ENCODE measurements at regions not wholly inside any gene's neighbourhood (a gene's known extent, or its start where the extent isn't known, plus 50 kb on each side); places are given as distances from the start of the nearest gene placed in this dataset.

DNA sequence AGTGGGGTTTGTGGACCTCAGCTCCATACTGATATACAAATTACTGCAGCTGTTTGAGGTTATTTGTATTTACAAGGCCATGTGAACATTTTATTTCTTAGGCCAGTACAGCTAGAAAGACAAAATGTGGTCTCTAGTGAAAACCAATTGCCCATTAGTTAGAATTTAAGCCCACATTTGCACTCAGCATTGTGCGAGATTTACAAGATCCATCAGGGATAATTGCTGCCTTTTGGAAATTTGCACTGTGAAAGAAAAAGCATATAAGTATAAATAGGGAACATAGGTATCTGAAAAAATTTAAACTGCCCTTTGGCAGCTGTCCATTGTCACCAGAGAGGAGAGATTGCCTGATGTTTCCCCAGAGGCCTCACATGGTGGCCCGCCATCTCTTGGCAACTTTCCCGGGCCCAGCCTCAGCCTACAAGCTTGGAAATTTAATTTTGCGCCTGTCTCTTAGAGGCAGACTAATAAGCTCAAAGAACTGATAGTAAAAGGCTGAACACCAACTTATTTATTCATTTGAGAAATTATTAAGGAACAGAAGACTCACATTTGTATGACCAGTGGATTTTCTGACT is 120.7 kb downstream of the MAP3K21 start:
- 80% methylated on average over 4 of the region's 4 CpGs for WGBS, 2 donors
- no peaks in the 10 kb centered on the region for H3K4me1 ChIP-seq
- H3K27me3 ChIP-seq: no peaks in the 10 kb centered on the region
- ATAC-seq (no peak), DNase-seq (no peak)
- intact Hi-C loops (cut with DNase I): no loop called here
- no peak overlapping the region for H3K27ac ChIP-seq
- H3K4me3 ChIP-seq: no peak overlapping the region
- TF ChIP-seq, protein P1, sequence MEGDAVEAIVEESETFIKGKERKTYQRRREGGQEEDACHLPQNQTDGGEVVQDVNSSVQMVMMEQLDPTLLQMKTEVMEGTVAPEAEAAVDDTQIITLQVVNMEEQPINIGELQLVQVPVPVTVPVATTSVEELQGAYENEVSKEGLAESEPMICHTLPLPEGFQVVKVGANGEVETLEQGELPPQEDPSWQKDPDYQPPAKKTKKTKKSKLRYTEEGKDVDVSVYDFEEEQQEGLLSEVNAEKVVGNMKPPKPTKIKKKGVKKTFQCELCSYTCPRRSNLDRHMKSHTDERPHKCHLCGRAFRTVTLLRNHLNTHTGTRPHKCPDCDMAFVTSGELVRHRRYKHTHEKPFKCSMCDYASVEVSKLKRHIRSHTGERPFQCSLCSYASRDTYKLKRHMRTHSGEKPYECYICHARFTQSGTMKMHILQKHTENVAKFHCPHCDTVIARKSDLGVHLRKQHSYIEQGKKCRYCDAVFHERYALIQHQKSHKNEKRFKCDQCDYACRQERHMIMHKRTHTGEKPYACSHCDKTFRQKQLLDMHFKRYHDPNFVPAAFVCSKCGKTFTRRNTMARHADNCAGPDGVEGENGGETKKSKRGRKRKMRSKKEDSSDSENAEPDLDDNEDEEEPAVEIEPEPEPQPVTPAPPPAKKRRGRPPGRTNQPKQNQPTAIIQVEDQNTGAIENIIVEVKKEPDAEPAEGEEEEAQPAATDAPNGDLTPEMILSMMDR (IDR thresholded peaks at IDR 0.05): no peak
- no peak for TF ChIP-seq POLR2A (IDR thresholded peaks at IDR 0.05)
- H3K36me3 ChIP-seq (replicated peaks in 1 of 2; ENCODE audit: insufficient read depth in 1 of 2, low read depth in 2 of 2): no peaks in the 10 kb centered on the region
- H3K9me3 ChIP-seq: no peaks in the 10 kb centered on the region

DNA sequence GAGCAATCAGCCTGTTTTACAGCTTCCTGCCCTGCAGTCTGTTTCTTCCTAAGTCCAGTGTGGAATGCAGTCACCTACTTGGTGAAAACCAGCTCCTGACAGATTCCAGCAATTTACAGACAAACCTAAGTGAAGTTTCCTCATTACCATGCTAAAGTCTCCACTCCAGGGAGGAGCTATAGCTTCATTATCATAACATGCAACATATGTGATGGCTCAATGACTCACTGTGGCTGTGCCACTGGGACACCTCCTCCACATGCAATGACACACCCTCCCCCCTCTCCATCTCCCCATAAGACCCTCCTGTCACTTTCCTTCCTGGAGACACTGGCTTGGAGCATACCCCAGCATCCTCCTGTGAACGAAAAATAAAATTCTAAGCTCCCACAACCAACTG is 125.2 kb downstream of the MAP3K21 start:
- H3K36me3 ChIP-seq (replicated peaks in 1 of 2; ENCODE audit: insufficient read depth in 1 of 2, low read depth in 2 of 2): no peaks in the 10 kb centered on the region
- H3K27me3 ChIP-seq: no peaks in the 10 kb centered on the region
- H3K9me3 ChIP-seq: no peaks in the 10 kb centered on the region
- WGBS, 2 donors: 64 to 74% methylated on average over 1 of the region's 1 CpG
- ATAC-seq (no peak), DNase-seq (no peak)
- H3K4me3 ChIP-seq: no peak overlapping the region
- intact Hi-C loops (cut with DNase I): no loop called here
- no peak for TF ChIP-seq POLR2A (IDR thresholded peaks at IDR 0.05)
- TF ChIP-seq, protein P1 (IDR thresholded peaks at IDR 0.05): no peak
- no peak overlapping the region for H3K27ac ChIP-seq
- no peaks in the 10 kb centered on the region for H3K4me1 ChIP-seq

- H3K9me3 ChIP-seq: no peaks in the 10 kb centered on the region
- 60 to 61% methylated on average over 2 of the region's 2 CpGs for WGBS, 2 donors
These were observed 126.1 kb downstream of the MAP3K21 start for GRCh38 chr1:233453433-233454200.

DNA sequence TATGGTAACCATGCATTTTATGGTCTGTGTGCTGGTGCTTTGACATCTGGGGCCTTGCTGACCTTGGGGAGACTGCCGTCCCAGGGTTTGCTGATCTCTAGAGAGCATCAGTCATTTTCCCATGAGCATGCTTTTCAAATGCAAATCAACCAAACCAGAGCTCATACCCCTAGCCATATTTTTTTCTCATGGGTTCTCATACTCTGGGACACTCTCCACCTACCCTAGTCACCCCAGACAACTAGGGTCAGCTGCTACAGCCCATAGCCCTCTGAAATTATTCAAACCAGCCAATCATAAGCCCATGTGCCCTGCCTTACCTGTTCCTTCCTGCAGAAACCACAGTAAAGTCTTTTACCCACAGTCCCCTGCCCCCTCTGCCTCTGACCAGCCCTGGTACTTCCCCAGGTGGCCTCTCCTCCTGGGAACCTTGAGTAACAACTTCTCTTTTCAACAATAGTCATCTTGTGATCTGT is 132.0 kb downstream of the MAP3K21 start:
- Histone ChIP-seq H3K4me1 (no peaks in the 10 kb centered on the region), H3K4me3 (no peak overlapping the region), H3K36me3 (replicated peaks in 1 of 2; ENCODE audit: insufficient read depth in 1 of 2, low read depth in 2 of 2) (no peaks in the 10 kb centered on the region), H3K9me3 (no peaks in the 10 kb centered on the region), H3K27me3 (no peaks in the 10 kb centered on the region), H3K27ac (no peak overlapping the region)
- DNase-seq: no peak
- intact Hi-C loops (cut with DNase I): no loop called here
- 58 to 92% methylated on average over 1 of the region's 1 CpG for WGBS, 2 donors
- no peak for ATAC-seq
- TF ChIP-seq, protein P1 (IDR thresholded peaks at IDR 0.05): no peak
- TF ChIP-seq POLR2A (IDR thresholded peaks at IDR 0.05): no peak

More at GRCh38 chr1:233453433-233454200, 126.1 kb downstream of the MAP3K21 start:
- DNase-seq (no peak), ATAC-seq (no peak)
- Histone ChIP-seq H3K36me3 (replicated peaks in 1 of 2; ENCODE audit: insufficient read depth in 1 of 2, low read depth in 2 of 2) (no peaks in the 10 kb centered on the region), H3K4me1 (no peaks in the 10 kb centered on the region), H3K27me3 (no peaks in the 10 kb centered on the region), H3K4me3 (no peak overlapping the region), H3K27ac (no peak overlapping the region)
- no peak for TF ChIP-seq POLR2A (IDR thresholded peaks at IDR 0.05)
- TF ChIP-seq, protein P1 (IDR thresholded peaks at IDR 0.05): no peak
- intact Hi-C loops (cut with DNase I): no loop called here

Measured in body of pancreas (tissue), 4 donors.